ENCODE measurements at regions not wholly inside any gene's neighbourhood (a gene's known extent, or its start where the extent isn't known, plus 50 kb on each side); places are given as distances from the start of the nearest gene placed in this dataset.

GRCh38 chr14:71497645-71498086, 434.6 kb upstream of the RGS6 start:
- TF ChIP-seq, protein P1, sequence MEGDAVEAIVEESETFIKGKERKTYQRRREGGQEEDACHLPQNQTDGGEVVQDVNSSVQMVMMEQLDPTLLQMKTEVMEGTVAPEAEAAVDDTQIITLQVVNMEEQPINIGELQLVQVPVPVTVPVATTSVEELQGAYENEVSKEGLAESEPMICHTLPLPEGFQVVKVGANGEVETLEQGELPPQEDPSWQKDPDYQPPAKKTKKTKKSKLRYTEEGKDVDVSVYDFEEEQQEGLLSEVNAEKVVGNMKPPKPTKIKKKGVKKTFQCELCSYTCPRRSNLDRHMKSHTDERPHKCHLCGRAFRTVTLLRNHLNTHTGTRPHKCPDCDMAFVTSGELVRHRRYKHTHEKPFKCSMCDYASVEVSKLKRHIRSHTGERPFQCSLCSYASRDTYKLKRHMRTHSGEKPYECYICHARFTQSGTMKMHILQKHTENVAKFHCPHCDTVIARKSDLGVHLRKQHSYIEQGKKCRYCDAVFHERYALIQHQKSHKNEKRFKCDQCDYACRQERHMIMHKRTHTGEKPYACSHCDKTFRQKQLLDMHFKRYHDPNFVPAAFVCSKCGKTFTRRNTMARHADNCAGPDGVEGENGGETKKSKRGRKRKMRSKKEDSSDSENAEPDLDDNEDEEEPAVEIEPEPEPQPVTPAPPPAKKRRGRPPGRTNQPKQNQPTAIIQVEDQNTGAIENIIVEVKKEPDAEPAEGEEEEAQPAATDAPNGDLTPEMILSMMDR (conservative IDR thresholded peaks at IDR 0.05): no peak
- no peak overlapping the region for H3K27ac ChIP-seq

- H3K27ac ChIP-seq: no peak overlapping the region
- TF ChIP-seq, protein P1 (conservative IDR thresholded peaks at IDR 0.05): no peak
Measured at GRCh38 chr14:71498212-71498611, 434.0 kb upstream of the RGS6 start.

DNA sequence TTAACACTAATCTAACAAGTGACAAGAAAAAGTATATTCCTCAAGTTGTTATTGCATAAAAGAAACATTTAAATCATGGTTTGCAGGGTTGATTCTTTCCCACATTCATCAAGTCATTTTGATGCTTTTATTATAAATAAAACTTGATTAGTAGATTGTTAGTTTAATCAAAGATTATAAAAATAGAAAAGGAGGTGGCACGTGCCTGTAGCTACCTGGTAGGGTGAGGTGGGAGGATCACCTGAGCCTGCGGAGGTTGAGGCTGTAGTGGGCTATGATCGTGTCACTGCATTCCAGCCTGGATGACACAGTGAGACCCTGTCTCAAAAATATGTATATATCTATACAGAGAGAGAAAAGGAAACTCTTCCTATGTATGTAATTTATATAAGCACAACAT, 433.2 kb upstream of the RGS6 start:
- H3K27ac ChIP-seq: no peak overlapping the region
- TF ChIP-seq, protein P1 (conservative IDR thresholded peaks at IDR 0.05): no peak

DNA sequence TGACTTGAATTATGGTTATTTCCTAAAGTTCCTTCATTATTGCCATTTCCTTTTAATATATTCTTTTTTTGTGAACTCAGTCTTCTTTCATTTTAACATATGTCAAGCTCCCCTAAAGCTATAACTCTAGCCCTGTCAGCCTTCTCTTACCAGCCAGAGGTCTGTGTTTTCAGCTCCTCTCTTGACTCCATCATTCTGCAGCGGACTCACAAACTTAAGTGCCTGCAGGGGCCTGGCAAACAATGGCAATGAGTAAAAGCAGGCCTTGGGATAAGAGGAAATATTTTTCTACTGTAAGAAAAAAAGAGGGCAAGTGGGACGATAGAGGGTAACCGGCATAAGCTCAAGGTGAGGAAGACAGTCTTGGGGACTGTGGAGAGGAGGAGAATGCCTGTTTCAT, 424.5 kb upstream of the RGS6 start:
- TF ChIP-seq, protein P1 (conservative IDR thresholded peaks at IDR 0.05): no peak
- H3K27ac ChIP-seq: no peak overlapping the region

DNA sequence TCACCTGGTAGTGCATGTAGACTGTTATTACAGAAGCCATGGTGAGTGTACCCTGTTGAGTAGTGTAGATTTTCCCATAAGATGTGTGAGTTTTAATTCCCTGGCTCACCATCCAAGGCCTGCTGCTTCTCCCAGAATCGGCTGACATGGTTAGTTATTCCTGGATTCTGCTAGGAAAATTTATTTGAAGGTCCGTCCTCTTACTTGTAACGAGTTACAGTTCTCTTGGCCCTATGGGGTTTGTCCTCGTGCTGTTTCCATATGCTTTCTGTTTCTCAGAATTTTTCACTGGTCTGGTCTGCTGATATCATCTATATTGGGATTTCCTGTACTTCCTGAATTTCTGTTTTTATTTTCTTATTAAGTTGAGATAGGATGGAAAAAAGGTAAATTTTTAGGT, 423.3 kb upstream of the RGS6 start:
- H3K27ac ChIP-seq: no peak overlapping the region
- TF ChIP-seq, protein P1 (conservative IDR thresholded peaks at IDR 0.05): no peak

DNA sequence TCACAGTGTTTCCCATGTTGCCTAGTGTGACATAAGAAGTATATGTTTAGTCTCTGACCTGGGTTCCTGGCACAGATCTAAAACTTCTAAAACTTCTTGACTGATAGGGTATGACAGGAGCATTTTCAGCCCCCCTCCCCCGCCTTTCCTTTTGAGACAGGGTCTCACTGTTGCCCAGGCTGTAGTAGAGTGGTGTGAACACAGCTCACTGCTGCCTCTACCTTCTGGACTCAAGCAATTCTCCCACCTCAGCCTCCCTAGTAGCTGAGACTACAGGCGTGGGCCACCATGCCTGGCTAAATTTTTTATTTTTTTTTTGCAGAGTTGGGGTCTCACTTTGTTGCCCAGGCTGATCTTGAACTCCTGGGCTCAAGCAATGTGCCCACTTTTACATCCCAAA, 421.1 kb upstream of the RGS6 start:
- TF ChIP-seq, protein P1 (conservative IDR thresholded peaks at IDR 0.05): no peak
- no peak overlapping the region for H3K27ac ChIP-seq

DNA sequence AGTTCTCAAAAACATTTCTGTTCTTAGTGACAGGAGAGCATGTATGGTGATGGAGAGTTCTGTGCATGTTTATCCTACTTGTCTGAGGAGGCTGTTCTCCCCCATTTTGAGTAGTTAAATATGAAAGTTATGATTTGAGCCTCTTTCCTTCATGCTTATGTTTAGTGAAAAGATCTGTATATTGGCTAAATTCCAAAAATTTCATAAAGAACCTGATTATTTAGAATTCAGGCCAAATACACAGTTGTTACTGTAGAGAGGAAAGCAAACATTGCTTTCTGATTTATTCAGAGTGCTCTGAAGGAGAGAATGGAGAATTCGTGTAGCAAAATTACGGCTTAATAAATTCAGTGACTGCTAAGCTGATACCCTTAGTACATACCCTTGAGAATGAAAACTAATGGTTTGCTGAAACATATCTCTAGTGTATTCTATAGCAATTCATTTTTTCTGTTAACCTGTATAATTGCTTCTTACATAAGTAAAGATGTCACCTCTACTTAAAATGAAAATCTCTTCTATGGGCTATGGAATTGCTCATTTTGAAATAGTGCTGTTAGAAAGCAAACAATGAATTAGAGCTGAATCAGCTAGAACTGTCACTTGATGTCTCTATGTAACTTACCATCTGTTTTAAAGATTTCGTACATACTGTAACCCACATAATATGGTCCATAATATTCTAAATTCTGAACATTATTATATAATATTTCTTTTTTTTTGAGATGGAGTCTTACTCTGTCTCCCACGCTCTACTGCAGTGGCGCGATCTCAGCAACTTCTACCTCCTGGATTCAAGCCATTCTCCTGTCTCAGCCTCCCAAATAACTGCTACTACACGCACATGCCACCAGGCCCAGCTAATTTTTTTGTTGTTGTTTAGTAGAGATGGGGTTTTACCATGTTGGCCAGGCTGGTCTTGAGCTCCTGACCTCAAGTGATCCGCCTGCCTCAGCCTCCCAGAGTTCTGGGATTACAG, 417.0 kb upstream of the RGS6 start:
- H3K27ac ChIP-seq: no peak overlapping the region; the same call in 1 of the 2 replicates
- TF ChIP-seq, protein P1 (conservative IDR thresholded peaks at IDR 0.05): no peak
